ENCODE measurements at regions not wholly inside any gene's neighbourhood (a gene's known extent, or its start where the extent isn't known, plus 50 kb on each side); places are given as distances from the start of the nearest gene placed in this dataset.

DNA sequence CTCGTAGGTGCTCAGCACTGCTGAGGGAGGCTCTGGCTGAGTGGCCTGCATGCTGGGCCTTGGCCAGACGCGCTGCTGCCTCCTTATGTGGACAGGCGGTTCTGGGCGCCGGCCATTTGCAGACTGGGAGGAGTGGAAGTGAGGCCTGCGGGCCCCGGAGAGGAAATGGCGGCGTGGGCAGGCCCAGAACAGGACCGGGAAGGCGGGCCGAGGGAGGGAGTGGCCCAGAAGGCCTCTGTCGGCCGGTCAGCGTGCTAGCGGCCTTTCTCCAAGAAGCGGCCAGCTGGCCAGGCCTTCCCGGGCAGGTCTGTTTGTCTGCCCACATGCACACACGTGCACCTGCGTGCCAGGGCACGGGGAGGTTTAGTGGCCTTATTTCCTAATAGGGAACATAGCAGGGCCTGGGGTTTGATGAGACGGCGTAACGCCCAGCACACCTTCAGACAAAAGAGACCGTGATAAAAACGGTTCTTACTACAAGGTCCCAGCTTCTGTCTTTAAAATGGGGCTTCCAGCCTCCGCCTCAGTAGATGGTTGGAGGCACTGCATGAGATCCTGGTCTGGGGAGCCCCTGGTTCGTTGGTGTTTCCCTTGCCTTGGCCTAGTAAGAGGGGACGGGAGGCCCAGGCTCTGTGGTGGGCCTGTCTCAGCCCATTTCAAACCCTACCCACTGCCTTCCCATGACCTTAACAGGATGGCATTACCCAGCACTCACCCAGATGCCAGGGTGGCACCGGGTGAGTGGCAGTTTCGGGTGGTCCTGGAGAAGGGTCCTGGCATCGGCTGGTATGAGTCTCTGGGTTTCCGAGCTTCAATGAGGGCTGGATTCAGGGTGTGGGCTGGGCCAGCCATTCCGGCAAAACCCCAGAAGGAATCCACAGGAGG lies 65.1 kb upstream of the PPARA start:
- peak; percentile 82 for TF ChIP-seq ZFX (IDR thresholded peaks at IDR 0.05)
- TF ChIP-seq, protein P1, sequence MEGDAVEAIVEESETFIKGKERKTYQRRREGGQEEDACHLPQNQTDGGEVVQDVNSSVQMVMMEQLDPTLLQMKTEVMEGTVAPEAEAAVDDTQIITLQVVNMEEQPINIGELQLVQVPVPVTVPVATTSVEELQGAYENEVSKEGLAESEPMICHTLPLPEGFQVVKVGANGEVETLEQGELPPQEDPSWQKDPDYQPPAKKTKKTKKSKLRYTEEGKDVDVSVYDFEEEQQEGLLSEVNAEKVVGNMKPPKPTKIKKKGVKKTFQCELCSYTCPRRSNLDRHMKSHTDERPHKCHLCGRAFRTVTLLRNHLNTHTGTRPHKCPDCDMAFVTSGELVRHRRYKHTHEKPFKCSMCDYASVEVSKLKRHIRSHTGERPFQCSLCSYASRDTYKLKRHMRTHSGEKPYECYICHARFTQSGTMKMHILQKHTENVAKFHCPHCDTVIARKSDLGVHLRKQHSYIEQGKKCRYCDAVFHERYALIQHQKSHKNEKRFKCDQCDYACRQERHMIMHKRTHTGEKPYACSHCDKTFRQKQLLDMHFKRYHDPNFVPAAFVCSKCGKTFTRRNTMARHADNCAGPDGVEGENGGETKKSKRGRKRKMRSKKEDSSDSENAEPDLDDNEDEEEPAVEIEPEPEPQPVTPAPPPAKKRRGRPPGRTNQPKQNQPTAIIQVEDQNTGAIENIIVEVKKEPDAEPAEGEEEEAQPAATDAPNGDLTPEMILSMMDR (conservative IDR thresholded peaks at IDR 0.05), result no peak
- peak overlapping the region; percentile 93 for H3K27ac ChIP-seq

DNA sequence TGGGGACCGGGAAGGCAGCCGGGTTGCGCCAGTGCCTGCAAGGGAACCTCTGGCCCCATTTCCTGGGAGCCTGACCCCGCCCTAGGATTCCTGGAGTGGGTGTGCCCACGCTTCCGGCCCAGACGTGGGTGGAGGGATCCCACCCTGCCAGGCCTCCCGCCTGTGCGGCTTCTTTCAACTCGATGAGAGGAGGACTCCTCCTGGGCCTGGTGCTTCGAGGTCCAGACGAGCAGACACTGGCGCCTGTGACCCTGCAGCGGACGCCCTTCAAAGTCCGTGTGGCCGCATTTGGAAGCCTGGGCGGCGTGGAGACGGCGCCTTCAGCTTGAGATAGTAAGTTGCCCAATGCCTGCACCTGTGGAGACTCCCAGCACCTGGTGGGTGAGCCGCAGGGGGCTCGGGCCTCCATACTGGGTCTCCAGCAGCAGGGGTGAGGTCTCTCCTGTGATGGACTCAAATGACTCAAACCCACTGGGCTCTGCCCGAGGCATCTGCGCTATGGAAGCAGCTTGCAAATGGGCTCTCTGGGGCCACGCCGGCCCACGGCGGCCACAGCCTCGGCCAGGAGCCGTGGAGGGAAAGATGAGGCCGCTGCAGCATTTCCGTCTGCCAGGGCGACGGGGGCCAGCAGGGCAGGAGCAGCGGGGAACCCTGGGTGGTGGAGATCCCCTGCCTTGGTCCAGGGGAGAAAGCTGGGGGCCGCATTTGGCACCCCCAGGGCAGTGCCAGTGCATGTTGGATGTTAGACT lies 64.3 kb upstream of the PPARA start:
- TF ChIP-seq ZFX (IDR thresholded peaks at IDR 0.05), result no peak
- TF ChIP-seq, protein P1 (conservative IDR thresholded peaks at IDR 0.05), result no peak
- H3K27ac ChIP-seq, result peak overlapping the region; percentile 93

DNA sequence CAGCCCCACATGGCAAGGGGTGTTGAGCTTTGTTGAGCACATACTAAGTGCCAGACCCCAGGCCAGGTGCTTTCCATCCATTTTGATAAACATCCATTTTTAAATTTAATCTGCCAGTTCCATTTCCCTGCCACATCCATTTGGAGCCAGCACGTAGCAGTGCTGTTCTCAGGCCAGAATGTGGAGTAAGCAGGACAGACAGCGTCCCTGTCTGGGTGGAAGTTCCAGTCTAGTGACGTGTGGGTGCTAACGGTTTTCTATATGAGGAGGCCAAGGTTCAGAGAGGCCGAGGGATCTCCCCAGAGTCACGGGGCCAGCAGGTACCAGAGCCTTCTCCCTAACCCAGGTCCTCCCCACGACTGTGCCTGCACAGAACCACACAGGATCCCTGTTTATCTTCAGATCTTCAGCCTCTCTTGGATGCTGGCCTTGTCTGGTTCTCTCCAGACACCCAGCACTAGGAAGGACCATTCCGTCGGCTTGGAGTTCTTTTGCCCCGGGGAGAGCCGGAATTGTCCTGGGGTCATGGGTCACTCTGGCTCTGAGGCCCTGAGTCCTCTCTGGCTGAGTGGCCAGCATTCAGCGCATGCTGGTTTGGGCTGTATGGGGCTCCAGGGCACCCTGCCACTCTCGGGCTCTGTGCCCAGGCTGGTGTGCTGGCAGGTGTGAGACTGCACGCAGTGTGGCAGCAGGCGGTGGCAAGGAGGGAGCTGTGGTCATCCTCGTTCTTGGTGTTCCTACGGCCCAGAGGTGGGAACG lies 63.6 kb upstream of the PPARA start:
- H3K27ac ChIP-seq, result peak overlapping the region; percentile 93
- TF ChIP-seq, protein P1 (conservative IDR thresholded peaks at IDR 0.05), result no peak
- TF ChIP-seq ZFX (IDR thresholded peaks at IDR 0.05), result no peak; the same call in 1 of the 2 replicates

- peak overlapping the region; percentile 93 for H3K27ac ChIP-seq
- TF ChIP-seq, protein P1 (conservative IDR thresholded peaks at IDR 0.05), result no peak
- TF ChIP-seq ZFX (IDR thresholded peaks at IDR 0.05), result no peak; the same call in 1 of the 2 replicates
Observed at GRCh38 chr22:46087336-46087690, 63.0 kb upstream of the PPARA start.

DNA sequence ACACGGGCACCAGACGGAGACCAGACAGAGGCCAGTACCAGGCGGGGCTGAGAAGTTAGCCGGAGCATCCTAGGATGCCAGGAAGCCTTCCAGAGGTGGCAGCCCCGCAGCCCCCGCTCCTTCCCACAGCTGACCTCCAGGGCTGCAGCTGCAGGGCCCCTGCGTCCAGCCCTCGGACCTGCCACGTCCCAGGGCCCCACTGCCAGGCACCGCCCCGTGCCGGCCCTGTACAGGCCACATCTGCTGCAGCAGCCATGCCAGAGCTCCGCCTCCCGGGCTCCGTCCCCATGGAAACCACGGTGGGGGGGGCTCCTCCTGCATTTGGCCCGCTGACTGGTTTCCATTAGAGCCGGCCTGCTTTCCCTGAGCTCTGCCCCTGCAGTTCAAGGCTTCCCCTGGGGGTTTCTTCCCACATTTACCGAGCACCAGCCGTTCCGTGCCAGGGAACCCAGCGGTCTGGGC lies 62.5 kb upstream of the PPARA start:
- peak overlapping the region; percentile 93 for H3K27ac ChIP-seq
- peak; percentile 60; the same call in 1 of the 2 replicates for TF ChIP-seq ZFX (IDR thresholded peaks at IDR 0.05)
- TF ChIP-seq, protein P1 (conservative IDR thresholded peaks at IDR 0.05), result no peak

- H3K27ac ChIP-seq, result peak overlapping the region; percentile 93
- TF ChIP-seq ZFX (IDR thresholded peaks at IDR 0.05), result no peak
- TF ChIP-seq, protein P1 (conservative IDR thresholded peaks at IDR 0.05), result no peak
Observed at GRCh38 chr22:46088541-46089311, 61.6 kb upstream of the PPARA start.

Data from C4-2B (cell line).